ENCODE measurements at regions not wholly inside any gene's neighbourhood (a gene's known extent, or its start where the extent isn't known, plus 50 kb on each side); places are given as distances from the start of the nearest gene placed in this dataset.

GRCh38 chr5:69000216-69000919 lies 93.4 kb upstream of the SLC30A5 start:
- no peak for DNase-seq
- Mint-ChIP-seq H3K4me1 (no peaks in the 10 kb centered on the region), H3K4me3 (no peak overlapping the region), H3K9me3 (ENCODE audit: insufficient read depth) (no peaks in the 10 kb centered on the region), H3K27me3 (peaks cover 39% of the 10 kb centered on the region), H3K27ac (no peak overlapping the region)
- CTCF ChIA-PET, result interaction anchor here (0.5 to 1.6 kb wide), 2 partner anchors 256 to 714 kb away, joined by 3 to 4 read pairs; no protein-coding TSS in a partner anchor
- H3K36me3 ChIP-seq (replicated peaks in 1 of 2; ENCODE audit: control extremely low read depth in 1 of 2, control insufficient read depth in 1 of 2, extremely low read depth in 1 of 2, insufficient read depth in 2 of 2, low read length in 1 of 2), result no peaks in the 10 kb centered on the region
- no peak overlapping the region for H3K27ac ChIP-seq (ENCODE audit: low read length in 2 of 2)
- TF ChIP-seq EZH2 (IDR thresholded peaks at IDR 0.05; ENCODE audit: borderline replicate concordance, insufficient read depth, low read depth, low read length, poor library complexity, severe bottlenecking) (no peak), CTCF (IDR thresholded peaks at IDR 0.05) (no peak)
- H3K9ac ChIP-seq (ENCODE audit: low read length), result no peak overlapping the region
- no peaks in the 10 kb centered on the region for H3K27me3 ChIP-seq (replicated peaks in 1 of 4; ENCODE audit: control extremely low read depth in 1 of 4, control insufficient read depth in 3 of 4, insufficient read depth in 4 of 4, low read length in 3 of 4)
- no peaks in the 10 kb centered on the region for H4K20me1 ChIP-seq (ENCODE audit: control insufficient read depth, insufficient read depth, low read length, poor library complexity, severe bottlenecking)
- no peaks in the 10 kb centered on the region for H3K9me3 ChIP-seq (ENCODE audit: control extremely low read depth in 1 of 3, control insufficient read depth in 2 of 3, insufficient read depth in 1 of 3, low read length in 2 of 3)
- no peaks in the 10 kb centered on the region for H3K4me1 ChIP-seq (ENCODE audit: control insufficient read depth in 2 of 2, insufficient read depth in 2 of 2, low read length in 2 of 2)
- H2AFZ ChIP-seq (ENCODE audit: insufficient read depth, low read depth, low read length, poor library complexity, severe bottlenecking), result no peak overlapping the region
- 66% methylated on average over 2 of the region's 5 CpGs for WGBS (ENCODE audit: insufficient coverage)
- H3K79me2 ChIP-seq (ENCODE audit: control insufficient read depth, insufficient read depth, low read length), result no peaks in the 10 kb centered on the region
- POLR2A ChIA-PET, result no interaction called here
- no peak overlapping the region for H3K4me3 ChIP-seq (ENCODE audit: control extremely low read depth in 1 of 5, extremely low read depth in 1 of 5, insufficient read depth in 1 of 5, low read depth in 2 of 5, low read length in 4 of 5)
- no peak overlapping the region for H3K4me2 ChIP-seq (replicated peaks; ENCODE audit: low read depth, low read length, poor library complexity, severe bottlenecking)
- ATAC-seq (ENCODE audit: low read depth), result no peak
- intact Hi-C loops (cut with micrococcal nuclease), result no loop called here

GRCh38 chr5:69000949-69001348 lies 92.9 kb upstream of the SLC30A5 start:
- no peaks in the 10 kb centered on the region for H3K4me1 ChIP-seq (ENCODE audit: control insufficient read depth in 2 of 2, insufficient read depth in 2 of 2, low read length in 2 of 2)
- ChIA-PET CTCF (interaction anchor here (1.6 kb wide), 1 partner anchor 715 kb away, joined by 4 read pairs; no protein-coding TSS in a partner anchor), POLR2A (no interaction called here)
- TF ChIP-seq EZH2 (IDR thresholded peaks at IDR 0.05; ENCODE audit: borderline replicate concordance, insufficient read depth, low read depth, low read length, poor library complexity, severe bottlenecking) (no peak), CTCF (IDR thresholded peaks at IDR 0.05) (no peak)
- H3K79me2 ChIP-seq (ENCODE audit: control insufficient read depth, insufficient read depth, low read length), result no peaks in the 10 kb centered on the region
- ATAC-seq (ENCODE audit: low read depth) (no peak), DNase-seq (no peak)
- H3K27me3 ChIP-seq (replicated peaks in 1 of 4; ENCODE audit: control extremely low read depth in 1 of 4, control insufficient read depth in 3 of 4, insufficient read depth in 4 of 4, low read length in 3 of 4), result no peaks in the 10 kb centered on the region
- H3K9me3 ChIP-seq (ENCODE audit: control extremely low read depth in 1 of 3, control insufficient read depth in 2 of 3, insufficient read depth in 1 of 3, low read length in 2 of 3), result no peaks in the 10 kb centered on the region
- H3K4me2 ChIP-seq (replicated peaks; ENCODE audit: low read depth, low read length, poor library complexity, severe bottlenecking), result no peak overlapping the region
- Mint-ChIP-seq H3K4me1 (no peaks in the 10 kb centered on the region), H3K27me3 (peaks cover 37% of the 10 kb centered on the region), H3K4me3 (no peak overlapping the region), H3K27ac (no peak overlapping the region), H3K9me3 (ENCODE audit: insufficient read depth) (no peaks in the 10 kb centered on the region)
- WGBS (ENCODE audit: insufficient coverage), result no CpG with 5 or more reads among the region's 2 CpGs
- intact Hi-C loops (cut with micrococcal nuclease), result no loop called here
- no peak overlapping the region for H3K27ac ChIP-seq (ENCODE audit: low read length in 2 of 2)
- no peak overlapping the region for H3K4me3 ChIP-seq (ENCODE audit: control extremely low read depth in 1 of 5, extremely low read depth in 1 of 5, insufficient read depth in 1 of 5, low read depth in 2 of 5, low read length in 4 of 5)
- H3K9ac ChIP-seq (ENCODE audit: low read length), result no peak overlapping the region
- H3K36me3 ChIP-seq (replicated peaks in 1 of 2; ENCODE audit: control extremely low read depth in 1 of 2, control insufficient read depth in 1 of 2, extremely low read depth in 1 of 2, insufficient read depth in 2 of 2, low read length in 1 of 2), result no peaks in the 10 kb centered on the region
- no peaks in the 10 kb centered on the region for H4K20me1 ChIP-seq (ENCODE audit: control insufficient read depth, insufficient read depth, low read length, poor library complexity, severe bottlenecking)
- no peak overlapping the region for H2AFZ ChIP-seq (ENCODE audit: insufficient read depth, low read depth, low read length, poor library complexity, severe bottlenecking)
